NCI-H2107 treated with DMSO at 0.1 percent for 48 hours (cell line): ENCODE measurements at regions not wholly inside any gene's neighbourhood (a gene's known extent, or its start where the extent isn't known, plus 50 kb on each side); places are given as distances from the start of the nearest gene placed in this dataset.
A peak's percentile ranks its signal among the peaks of the same experiment; 100 is the strongest.

Experiments used
- DNase-seq: peaks from one replicate; lab custom pipeline; 2025; ENCODE audit not compliant: unreplicated experiment; lab: John Stamatoyannopoulos, UW

GRCh38 chr9:2351324-2351723 lies 270.3 kb upstream of the VLDLR start:
- DNase-seq: no peak

- no peak for DNase-seq
Observed at GRCh38 chr9:2354216-2354615, 267.4 kb upstream of the VLDLR start.

- DNase-seq: no peak
Observed at GRCh38 chr9:2354856-2355696, 266.5 kb upstream of the VLDLR start.

GRCh38 chr9:2355697-2355983 lies 265.9 kb upstream of the VLDLR start:
- no peak for DNase-seq

- DNase-seq: no peak
Observed at GRCh38 chr9:2356041-2356790, 265.4 kb upstream of the VLDLR start.

- DNase-seq: peak; percentile 92
Observed at GRCh38 chr9:2359891-2360471, 261.6 kb upstream of the VLDLR start.

- DNase-seq: peak; percentile 33
Observed at GRCh38 chr9:2362150-2362549, 259.4 kb upstream of the VLDLR start.

GRCh38 chr9:2363138-2363745 lies 258.3 kb upstream of the VLDLR start:
- DNase-seq: no peak

- no peak for DNase-seq
Observed at GRCh38 chr9:2363781-2364180, 257.8 kb upstream of the VLDLR start.

- DNase-seq: no peak
Observed at GRCh38 chr9:2367970-2368369, 253.6 kb upstream of the VLDLR start.

GRCh38 chr9:2373648-2374047 lies 247.9 kb upstream of the VLDLR start:
- no peak for DNase-seq

GRCh38 chr9:2375114-2375513 lies 246.5 kb upstream of the VLDLR start:
- DNase-seq: no peak

GRCh38 chr9:2377117-2377516 lies 244.5 kb upstream of the VLDLR start:
- no peak for DNase-seq

- no peak for DNase-seq
Observed at GRCh38 chr9:2377834-2378233, 243.8 kb upstream of the VLDLR start.

- peak; percentile 28 for DNase-seq
Observed at GRCh38 chr9:2378266-2378665, 243.3 kb upstream of the VLDLR start.

GRCh38 chr9:2378816-2379215 lies 242.8 kb upstream of the VLDLR start:
- no peak for DNase-seq

GRCh38 chr9:2384741-2385140 lies 236.8 kb upstream of the VLDLR start:
- no peak for DNase-seq

GRCh38 chr9:2385746-2386145 lies 235.8 kb upstream of the VLDLR start:
- no peak for DNase-seq

- no peak for DNase-seq
Observed at GRCh38 chr9:2386566-2386965, 235.0 kb upstream of the VLDLR start.

- no peak for DNase-seq
Observed at GRCh38 chr9:2387166-2387565, 234.4 kb upstream of the VLDLR start.

GRCh38 chr9:2389404-2389803 lies 232.2 kb upstream of the VLDLR start:
- DNase-seq: no peak

- DNase-seq: no peak
Observed at GRCh38 chr9:2390028-2390427, 231.6 kb upstream of the VLDLR start.
